HG03103 (cell line): ENCODE measurements at regions not wholly inside any gene's neighbourhood (a gene's known extent, or its start where the extent isn't known, plus 50 kb on each side); places are given as distances from the start of the nearest gene placed in this dataset.
"Not testable (repeated sequence)": the region's sequence is repeated elsewhere in the genome, so short reads cannot be mapped to it uniquely, and the experiment has no call there.

Experiments
- ATAC-seq: cut with Tn5 transposase; IDR thresholded peaks from one replicate; pipeline ENCODE4 v1.9.1; 2021; ENCODE audit warnings: low read depth; ENCODE audit not compliant: unreplicated experiment

DNA sequence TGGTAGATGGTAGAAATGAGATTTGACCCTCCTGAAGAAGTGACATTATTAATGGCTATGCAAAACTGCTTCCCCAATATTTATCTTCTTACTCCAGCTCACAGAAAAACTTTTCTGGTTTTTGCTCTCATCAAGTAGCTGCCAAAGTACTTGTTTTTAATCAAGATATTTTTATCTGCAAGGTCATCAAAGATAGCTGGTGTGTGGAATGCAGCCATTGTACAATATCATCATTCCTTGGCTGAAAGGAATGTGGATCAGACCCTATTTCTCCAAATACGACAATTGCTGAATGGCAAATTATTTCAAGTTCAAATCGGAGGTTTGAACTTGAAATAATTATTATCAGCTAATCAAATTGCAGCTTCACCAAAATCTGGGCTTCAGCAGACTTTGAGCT lies 126.9 kb upstream of the SLC7A14 start:
- ATAC-seq, result no peak

DNA sequence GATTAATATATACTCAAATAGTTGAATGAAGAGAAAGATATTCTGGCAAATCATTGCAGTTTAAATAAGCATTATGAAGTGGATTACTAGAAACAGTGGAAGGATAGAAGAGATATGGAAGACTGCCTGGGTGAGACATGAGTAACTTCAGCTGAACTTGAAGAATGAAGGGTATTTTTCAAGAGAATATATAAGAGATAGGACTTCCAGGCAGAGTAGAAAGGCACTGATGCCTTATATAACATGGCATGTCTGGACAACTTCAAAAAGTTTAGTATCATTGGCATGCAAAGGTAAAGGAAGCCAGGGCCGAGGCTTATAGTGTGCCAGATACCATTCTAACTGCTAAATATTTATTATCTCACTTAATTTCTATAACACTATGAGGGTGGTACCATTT lies 126.5 kb upstream of the SLC7A14 start:
- ATAC-seq, result no peak

DNA sequence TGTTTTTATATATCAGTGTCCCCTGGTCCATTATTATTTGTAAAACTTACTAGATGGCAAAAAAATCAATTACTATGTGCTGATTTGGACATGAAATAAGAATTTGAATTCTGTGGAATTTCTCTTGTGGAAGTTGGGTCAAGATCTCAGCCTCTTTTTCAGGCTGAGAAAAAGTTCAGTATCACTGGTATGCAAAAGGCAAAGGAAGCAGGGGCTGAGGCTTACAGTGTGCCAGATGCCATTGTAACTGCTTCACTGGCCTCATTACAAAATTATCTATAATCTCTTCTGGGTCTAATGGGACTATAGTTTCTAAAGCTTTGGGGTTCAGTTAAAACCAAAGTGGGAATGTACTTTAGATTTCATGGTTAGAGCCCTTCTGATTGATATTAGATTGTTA lies 125.9 kb upstream of the SLC7A14 start:
- no peak for ATAC-seq

DNA sequence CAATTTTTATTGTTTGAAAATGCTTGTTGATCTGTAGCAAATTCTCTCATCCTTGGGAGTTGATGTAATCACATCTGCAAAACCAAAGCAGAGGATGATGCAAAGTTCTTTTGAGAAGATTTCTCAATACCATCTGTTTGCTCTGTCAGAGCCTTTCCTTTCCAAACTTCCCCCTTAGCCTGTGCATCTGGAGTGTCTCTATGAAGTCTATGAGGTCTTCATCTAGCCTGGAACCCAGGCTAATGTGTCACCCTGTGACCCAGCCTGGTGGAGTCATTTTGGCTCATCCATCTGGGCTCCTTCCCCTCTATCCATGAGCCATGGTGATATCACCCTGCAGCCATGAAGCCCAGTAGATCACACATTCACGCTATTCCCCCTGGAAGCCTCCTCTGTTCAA lies 123.2 kb upstream of the SLC7A14 start:
- ATAC-seq, result no peak

DNA sequence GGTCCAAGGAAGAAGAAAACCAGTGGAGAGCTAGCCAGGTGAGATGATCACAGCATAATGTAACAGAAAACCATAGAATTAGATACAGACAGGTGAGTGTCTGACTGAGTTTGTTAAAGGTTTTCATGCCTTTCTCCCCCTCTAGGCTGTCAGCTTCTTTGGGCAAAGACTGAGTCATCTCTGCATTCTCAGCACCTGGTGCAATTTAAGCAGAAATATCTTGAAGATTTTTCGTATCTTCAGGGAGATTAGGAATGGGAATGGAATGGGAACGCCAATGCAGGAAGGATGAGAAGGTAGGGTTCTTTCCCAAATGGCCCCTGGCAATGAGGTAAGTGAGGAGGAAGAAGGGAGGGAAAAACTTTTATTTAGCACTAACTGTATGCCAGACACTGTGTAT lies 122.0 kb upstream of the SLC7A14 start:
- no peak for ATAC-seq

DNA sequence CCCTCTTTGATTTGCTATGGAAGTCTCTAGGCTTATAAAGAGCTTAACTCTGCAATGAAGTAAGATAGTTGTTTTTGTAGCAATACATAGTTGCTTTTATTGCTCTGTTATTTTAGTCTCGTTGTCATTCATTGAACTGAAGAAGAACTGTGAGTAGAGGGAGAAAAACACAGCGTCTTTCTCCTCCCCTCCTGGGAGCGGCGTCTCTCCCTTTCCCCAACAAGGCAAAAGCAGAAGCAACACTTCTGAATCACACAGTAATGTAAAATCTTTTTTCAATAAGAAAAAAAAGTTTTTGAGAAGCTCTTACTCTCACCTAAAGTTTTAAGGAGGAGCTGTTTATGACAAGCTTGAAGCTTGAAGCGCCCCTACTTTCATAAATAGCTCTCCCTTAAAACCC lies 119.3 kb upstream of the SLC7A14 start:
- no peak for ATAC-seq

DNA sequence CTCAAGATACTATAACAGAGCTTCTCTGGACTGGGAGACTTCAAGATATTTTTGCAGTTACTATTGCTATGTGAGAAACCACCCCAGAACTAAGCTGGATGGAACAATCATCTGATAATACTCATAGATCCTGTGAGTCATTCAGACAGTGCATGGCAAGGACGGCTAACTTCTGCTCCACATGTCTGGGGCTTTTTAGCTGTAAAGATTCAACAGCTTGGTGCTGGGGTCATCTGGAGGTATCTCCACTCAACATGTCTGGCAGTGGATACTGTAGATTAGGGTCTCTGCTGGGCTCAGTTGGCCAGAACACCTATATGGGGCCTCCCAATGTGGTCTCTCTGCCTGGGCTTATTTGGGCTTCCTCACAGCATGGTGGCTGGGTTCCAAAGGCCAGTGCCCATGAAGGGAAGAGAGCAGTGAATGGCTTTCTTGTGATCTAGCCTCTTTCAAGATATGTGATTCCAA lies 117.3 kb upstream of the SLC7A14 start:
- ATAC-seq, result no peak

DNA sequence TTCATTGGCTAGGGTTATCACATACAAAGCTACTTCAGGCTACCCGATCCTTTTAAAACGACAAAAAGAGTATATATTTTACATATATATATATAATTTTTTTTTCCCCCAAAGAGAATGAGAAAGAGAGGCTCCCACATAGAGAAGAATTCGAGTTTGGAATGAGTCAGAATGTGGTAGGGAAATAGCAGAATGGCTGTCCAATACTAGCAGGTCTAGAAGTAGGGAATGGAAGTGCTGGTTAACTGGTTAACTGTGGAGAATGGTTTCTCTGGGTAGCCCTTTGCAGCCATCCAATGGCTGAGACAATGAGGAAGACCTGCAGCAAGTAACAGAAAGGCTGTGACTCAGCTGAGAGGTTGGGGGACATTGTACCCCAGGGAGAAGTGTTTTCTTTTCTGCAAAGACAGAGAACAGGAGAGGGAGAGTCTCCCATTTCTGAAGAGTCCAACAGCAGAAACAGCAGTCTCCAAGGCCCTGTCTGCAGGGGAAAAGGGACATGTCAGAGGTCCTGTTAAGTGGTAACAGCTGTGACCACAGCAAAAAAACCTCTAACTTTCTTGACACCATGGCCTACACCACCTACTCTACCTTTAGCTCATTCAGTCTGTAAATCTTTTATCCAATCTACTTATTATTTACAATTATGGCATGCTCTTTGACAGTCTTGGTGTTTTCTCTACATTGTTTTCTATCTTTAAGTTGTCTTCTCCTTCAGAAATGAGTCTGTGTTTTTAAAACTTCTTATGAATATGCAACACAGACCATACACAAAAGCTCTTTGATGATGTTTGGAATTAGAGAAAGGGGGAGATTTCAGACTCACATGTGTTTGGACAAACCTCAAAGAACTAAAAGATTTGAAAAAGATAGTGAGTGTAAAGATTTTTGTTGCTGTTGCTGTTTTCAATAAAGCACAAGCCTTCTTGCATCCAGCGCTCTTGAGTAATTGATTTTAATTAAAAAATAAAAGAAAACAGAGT lies 116.1 kb upstream of the SLC7A14 start:
- ATAC-seq, result no peak

DNA sequence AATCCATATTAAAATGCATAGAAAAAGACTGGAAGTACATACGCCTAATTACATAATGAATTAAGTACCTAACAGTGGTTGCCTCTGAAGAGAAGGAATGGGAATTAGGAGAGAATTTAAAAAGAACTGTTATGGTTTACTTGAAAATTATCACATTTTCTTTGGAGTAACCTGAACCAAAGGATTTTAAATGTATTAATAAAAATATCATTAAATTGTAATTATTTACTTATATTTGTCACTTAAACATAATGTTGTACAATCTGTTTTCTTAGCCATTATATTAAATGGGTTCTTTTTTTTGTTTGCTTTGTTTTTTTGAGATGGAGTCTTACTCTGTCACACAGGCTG lies 114.2 kb upstream of the SLC7A14 start:
- no peak for ATAC-seq

DNA sequence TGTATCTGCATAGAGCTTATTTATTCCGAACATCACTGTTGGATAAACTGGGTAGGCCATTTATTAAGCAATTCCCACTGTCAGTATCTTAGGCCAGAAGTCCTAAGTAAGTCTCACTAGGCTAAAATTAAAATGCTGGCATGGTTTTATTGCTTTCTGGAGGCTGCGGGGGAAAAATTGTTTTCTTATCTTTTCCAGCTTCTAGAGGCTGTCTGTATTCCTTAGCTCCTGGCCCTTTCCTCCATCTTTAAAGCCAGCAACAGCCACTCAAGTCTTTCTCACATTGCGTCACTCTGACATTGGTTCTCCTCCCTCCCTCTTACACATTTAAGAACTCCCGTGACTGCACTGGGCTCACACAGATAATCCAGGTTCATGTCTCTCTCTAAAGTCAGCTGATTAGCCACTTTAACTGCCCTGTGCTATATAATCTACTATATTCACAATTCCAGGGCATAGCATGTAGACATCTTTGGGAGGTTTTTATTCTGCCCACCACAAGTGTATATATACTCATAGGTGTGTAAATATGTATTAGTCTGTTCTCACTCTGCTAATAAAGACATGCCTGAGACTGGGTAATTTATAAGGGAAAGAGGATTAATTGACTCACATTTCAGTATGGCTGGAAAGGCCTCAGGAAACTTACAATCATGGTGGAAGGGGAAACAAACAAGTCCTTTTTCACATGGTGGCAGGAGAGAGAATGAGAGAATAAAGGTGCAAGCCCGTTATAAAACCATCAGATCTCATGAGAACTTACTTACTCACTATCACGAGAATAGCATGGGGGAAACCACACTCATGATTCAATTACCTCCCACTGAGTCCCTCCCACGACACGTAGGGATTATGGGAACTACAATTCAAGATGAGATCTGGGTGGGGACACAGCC lies 113.5 kb upstream of the SLC7A14 start:
- ATAC-seq, result no peak

DNA sequence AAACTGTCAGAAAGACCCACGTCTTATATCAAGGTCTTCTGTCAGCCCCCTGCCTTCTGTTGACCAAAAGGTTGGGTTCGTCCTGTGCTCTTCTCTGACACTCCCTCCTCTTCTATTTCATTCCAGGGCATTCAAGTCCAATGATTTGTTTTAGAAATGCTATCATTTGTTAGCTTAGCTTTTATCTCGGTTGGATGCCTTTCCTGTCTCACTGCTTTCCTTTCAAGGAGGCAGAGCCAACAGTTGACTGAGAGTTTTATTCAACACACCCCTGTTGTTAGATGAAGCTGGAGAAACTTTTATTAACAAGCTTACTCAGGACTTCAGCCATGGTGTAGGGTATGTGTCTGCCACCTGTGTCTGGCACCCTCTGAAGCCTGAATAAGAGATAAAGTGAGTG lies 112.0 kb upstream of the SLC7A14 start:
- ATAC-seq, result no peak

DNA sequence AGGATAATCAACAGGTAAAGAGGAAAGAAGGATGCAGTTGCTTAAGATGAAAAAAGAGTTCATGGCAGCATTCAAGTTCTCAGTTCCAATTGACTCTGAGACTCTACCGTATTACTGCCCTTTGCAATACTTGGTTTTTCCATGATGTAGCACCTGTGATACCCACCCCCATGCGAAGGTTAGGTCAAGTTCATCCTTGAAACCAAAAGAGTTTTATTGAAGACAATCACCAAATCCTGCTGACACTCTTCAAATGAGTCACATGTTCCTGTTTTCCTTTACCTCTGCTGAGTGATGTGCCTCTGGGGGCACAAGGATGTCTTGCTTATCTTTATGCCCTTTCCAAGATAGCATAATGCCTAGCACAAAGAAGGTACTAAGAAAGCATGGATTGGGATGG lies 111.3 kb upstream of the SLC7A14 start:
- ATAC-seq, result no peak

DNA sequence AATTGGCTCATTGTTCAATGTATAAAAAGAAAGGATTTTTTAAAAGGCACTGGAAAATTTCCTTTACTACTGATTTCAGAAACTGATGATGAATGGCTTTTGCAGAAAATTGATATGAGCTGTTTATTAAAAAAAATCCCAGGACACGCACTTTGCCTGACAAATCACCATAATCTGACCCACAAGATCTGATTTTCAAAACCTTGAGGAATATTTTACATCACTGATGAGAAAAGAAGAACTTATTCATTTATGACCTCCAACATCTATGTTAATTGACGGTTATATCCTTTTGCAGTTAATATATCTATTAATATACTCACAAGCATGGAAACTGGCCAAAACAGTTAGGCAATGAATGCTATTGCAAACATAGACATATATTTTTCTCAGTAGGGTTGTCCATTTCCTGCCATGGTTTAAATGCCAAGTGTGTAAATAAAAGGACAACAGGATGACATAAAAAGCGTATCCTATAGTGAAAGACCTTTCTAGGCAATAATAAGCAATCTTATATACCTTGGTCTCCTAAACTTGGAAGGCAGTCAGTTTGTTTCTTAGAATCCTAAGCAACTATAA lies 109.7 kb upstream of the SLC7A14 start:
- ATAC-seq, result no peak

DNA sequence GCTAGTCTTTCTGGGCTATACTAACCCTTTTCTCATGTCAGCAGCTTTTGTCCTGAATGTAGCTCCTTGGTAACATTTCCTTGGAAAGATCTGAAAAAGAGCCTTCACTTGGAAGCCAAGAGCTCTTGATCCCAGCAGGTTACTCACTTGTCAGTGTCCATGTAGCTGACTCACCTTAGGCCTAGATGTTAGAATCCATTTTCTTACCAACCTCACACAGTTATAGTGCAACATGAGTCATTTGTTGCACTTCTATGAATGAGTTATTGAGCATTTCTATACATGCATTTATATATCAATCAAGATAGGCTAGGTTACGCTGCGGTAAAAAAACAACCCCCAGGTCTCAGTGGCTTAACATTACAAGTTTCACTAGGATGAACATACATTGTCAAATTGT lies 106.8 kb upstream of the SLC7A14 start:
- ATAC-seq, result no peak

DNA sequence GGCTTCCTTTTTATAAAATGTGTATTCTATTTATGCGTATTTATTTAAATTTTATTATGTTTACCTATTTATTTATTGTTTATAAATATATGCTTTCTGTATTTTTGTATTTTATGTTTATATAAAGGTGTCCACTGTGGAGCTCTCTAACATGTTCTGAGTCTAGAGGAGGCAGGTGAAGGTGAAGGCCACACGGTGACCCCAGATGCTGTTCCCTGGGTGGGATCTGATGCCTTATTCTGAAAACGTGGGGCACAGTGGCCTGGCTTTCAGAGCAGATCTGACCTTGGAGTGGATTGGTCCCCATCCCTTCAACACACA lies 104.7 kb upstream of the SLC7A14 start:
- ATAC-seq, result no peak

DNA sequence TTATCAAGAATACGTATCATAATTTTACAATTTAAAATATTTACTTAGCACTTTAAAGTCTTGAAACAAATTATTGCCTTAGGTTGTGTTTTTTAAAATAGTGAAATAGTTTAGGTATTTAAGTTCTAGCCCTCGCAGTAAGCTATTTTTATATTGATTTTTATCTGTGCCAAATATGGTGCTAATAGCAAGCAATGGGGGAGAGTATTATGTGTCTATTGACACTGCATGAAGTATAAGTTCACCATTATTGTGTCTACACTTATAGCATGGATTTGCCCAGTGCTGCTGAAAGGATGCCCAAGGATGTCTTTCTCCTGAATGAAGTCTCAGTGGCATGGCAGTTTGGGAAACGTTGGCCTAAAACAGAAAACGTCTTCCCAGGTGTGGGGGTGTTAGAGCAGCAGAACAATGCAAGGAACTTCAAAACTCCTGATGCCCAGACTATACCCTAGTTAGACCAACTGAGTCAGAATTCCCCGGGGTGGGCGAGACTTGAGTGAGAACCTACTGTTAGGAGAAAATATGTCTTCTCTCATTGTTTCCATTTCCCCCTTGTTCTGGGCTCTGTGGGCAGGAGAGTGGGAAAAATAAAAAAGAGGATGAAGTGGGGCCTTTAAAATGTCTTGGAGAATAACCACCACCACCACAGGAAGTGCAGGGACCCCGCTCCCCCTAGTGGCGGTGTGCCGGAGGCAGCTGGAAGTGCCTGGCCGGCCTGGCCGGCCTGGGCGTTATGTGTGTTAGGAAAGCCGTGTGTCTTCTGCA lies 104.2 kb upstream of the SLC7A14 start:
- ATAC-seq, result peak; percentile 70

DNA sequence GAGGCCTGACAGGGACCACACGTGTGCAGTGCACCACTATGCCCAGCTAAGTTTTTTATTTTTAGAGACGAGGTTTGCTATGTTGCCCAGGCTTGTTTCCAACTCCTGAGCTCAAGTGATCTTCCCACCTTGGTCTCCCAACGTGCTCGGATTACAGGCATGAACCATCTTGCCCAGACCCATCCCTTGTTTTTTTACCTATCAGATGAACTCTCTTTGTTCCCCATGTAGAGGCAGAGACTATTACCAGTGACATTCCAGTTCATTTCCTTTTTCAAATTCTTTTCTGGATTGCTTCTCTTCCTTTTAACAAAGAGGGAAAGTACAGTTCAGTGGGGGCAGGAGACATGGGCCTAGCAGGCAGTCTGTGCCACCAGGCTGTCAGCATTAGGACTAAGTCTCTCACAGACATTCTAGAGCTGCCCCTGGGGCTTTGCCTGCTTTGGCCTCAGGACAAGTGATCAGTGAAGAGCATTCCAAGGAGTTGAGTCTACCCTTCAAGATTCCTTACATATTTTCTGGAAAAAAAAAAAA lies 103.5 kb upstream of the SLC7A14 start:
- no peak for ATAC-seq

DNA sequence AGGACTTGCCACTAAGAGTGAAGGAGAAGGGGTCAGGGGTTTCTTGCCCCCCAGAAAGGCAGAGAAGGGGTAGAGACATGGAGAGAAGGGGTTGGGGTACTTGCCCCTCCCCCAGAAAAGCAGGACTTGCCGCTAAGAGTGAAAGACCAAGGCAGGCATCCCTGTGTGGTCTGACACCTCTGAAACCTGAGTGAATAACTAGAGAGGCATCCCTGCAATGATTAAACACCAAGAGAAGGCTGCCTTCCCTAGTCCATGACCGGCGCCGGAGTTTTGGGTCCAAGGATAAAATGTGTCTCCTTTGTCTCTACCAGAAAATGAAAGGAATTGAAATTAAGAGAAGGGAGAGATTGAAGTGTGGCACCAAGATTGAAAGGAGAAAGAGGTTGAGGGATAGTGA lies 102.3 kb upstream of the SLC7A14 start:
- not testable (repeated sequence) for ATAC-seq

DNA sequence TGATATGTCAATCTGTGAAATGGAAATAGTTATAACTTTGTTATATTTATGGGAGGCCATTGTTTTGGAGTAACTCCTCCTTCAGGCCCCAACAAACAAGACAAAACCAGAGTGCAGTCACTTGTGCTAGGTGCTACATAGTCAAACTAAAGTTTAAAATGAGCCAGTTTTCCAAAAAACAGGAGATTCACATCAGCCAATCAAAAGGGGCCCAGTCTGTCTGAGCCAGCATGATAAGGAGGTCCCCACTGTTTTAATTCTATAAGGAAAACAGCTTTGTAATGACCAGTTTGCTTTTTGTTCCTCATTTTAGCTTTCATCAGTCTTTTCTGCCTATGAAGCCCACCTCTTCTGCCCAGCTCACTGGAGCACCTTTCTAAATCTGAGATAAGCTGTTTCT lies 94.7 kb upstream of the SLC7A14 start:
- ATAC-seq, result no peak

DNA sequence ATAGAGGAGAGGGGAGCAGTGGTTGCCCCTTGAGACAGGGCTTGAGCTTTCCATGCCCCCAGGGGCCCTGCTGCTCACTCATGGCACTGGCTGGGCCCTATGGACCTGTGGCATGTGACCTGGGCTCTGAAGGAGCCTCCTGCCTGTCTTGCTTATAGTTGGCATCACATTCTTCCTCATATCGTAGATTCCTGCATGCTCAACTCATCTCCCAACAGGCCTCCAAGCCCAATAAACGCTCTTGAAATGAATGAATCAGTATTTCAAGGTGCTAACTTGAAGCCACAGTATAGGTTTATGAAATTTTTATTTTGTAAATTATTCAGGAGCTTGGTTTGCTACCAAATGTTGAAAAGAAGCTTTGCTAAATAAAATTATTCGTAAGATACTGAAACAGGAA lies 93.3 kb upstream of the SLC7A14 start:
- ATAC-seq, result no peak
